GM21619 (cell line): ENCODE measurements at regions not wholly inside any gene's neighbourhood (a gene's known extent, or its start where the extent isn't known, plus 50 kb on each side); places are given as distances from the start of the nearest gene placed in this dataset.
"Not testable (repeated sequence)": the region's sequence is repeated elsewhere in the genome, so short reads cannot be mapped to it uniquely, and the experiment has no call there.

ENCODE experiments used
- ATAC-seq: cut with Tn5 transposase; IDR thresholded peaks from one replicate; pipeline ENCODE4 v1.9.1; 2021; ENCODE audit not compliant: unreplicated experiment

DNA sequence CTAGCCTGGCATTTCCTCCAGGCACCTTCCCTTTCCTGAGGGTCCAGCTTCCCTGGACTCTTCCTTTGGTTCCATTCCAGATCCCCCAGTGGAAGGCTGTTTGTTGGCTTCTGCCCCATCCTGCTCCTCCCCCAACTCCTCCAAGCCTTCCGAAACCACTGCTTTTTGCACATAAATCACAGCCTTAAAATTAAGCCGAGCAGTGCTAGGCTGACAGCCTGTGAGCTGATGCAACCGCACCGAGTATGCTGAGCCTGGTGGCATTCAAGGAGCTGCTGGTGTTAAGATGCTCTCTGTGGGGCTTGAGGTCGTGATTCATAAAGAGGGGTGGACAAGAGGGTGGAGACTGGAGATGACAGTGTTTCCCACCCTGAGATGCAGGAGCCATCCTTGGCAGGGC is 266.6 kb upstream of the C1orf174 start:
- no peak for ATAC-seq

DNA sequence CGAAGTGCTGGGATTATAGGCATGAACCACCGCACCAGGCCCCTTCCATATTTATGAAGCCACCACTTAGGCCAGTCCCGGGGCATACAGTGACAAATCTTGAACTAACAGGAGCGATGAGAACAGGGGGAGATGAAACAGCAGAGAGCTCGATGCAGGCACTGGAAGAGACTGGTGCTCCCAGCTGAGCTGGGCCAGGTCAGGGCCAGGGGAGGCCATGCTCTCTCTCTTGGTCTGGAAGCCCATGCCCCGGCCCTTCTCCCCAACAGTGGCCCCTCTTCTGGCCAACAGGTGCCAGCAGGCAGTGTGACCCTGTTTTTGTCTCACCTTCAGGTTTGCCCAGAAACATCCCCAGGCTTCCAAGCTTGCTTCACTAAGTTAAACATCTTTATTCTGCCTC is 269.9 kb upstream of the C1orf174 start:
- ATAC-seq = no peak

DNA sequence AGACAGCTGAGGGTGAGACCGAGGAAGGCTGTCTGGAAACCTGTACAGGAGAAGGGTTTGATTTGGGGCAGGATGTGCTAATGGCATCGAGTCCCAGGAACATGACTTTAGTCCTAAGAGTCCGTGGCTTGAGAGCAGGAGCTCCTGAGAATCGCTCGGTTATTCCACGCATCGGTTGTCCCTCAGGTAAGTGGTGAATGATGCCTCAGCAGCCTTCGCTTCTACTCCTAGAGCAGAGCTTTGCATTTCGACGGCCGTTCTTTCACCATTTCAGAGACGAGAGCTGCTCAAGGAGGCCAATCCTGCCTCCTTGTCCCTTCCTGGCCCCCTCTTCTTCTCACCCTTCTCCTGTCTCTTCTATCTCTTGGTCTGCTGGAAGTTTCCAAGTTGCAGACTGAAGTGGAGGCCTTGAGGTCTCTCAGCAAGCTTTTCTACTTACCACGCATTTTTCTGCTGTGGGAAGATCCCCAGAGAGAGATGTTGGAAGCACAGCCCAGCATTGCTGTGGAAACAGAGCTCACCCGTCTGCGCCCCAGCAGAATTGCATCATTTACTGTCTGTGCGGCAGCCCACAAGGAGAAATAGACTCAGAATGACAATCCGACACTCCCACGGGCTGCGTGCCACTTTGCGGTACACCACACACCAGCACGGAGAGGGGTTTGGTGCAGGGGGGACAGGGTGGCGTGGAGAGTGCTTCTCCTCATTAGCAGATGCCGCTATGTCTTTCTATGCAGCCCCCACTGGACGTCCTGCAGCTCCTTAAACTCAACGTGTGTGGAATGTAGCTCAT is 270.7 kb upstream of the C1orf174 start:
- ATAC-seq = no peak

DNA sequence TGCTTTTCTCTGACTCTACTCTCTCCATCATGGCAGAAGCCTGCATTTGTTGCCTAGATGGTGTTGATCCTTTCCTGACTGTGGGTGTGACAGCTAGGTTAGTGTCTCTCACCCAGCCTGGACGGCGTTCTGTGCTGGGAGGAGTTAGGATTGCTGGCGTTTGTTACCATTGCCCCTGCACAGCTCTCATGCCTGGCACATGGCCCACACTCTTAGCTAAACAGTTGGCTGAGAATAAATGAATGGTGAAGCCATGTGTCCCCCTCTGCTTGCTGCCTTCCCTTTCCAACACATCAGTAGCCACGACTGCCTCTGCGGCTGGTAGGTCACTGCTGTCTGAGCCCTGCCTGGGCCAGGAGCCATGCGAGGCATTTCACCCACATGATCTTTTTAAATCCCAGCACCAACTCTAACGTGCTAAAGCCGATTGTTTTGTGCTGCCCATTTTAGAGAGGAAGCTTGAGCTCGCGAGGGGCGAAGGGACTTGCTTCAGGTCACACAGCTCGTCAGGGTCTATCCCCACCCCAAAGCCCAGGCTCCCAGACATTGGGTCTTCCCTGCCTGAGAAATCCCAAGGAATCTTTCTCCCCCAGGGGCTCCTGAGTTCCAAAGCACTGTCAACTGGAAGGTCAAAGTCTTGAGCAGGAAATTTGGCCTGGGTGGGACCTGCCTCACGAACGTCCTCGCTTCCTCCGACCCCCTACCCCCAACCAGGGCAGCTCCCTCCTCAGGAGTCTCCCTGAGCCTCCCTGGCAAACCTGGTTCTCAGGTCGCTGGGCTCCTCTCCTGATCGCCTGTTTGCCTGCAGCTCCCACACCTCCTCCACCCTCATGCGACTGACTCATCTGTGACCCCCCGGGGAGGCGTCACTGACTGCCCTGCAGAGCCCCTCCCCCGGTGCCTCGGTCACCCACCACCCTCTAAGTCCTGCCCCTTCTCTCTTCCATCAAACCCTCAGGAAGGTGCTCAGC is 271.7 kb upstream of the C1orf174 start:
- ATAC-seq = no peak

- no peak for ATAC-seq
These were observed 272.9 kb upstream of the C1orf174 start for GRCh38 chr1:4172644-4173599.

GRCh38 chr1:4173731-4174130 is 273.7 kb upstream of the C1orf174 start:
- ATAC-seq = no peak

- no peak for ATAC-seq
These were observed 274.5 kb upstream of the C1orf174 start for GRCh38 chr1:4174291-4175200.

- no peak for ATAC-seq
These were observed 275.7 kb upstream of the C1orf174 start for GRCh38 chr1:4175566-4176405.

GRCh38 chr1:4176841-4177240 is 276.8 kb upstream of the C1orf174 start:
- ATAC-seq = no peak

GRCh38 chr1:4177425-4178150 is 277.5 kb upstream of the C1orf174 start:
- no peak for ATAC-seq

DNA sequence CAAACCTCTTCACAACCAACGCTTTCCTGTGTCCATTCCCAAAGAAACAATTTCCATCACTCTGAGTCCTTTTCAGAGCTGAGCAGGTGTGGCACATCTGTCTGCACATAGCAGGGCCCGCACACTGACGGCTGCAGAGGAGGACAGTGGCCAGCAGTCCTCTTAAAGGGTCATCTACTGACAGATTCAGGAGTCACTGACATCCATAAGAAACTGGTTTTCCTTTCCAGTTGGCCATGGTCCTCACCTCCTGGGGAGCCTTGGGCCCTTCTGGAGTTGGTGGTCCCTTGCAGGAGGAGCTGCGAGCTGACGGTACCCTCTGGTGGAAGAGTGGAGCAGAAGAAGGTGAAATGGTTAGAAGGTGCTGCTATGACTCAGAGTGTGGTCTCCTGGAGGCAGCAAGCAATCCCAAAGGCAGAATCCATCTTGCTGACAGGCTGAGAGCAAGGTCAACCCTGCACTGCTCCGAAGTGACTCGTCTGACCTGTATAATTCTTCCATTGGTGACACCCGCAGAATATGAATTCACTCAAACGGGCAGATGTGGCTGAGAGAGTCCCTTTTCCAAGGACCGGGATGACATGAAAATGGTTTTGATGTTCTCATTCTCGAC is 278.5 kb upstream of the C1orf174 start:
- ATAC-seq = no peak

DNA sequence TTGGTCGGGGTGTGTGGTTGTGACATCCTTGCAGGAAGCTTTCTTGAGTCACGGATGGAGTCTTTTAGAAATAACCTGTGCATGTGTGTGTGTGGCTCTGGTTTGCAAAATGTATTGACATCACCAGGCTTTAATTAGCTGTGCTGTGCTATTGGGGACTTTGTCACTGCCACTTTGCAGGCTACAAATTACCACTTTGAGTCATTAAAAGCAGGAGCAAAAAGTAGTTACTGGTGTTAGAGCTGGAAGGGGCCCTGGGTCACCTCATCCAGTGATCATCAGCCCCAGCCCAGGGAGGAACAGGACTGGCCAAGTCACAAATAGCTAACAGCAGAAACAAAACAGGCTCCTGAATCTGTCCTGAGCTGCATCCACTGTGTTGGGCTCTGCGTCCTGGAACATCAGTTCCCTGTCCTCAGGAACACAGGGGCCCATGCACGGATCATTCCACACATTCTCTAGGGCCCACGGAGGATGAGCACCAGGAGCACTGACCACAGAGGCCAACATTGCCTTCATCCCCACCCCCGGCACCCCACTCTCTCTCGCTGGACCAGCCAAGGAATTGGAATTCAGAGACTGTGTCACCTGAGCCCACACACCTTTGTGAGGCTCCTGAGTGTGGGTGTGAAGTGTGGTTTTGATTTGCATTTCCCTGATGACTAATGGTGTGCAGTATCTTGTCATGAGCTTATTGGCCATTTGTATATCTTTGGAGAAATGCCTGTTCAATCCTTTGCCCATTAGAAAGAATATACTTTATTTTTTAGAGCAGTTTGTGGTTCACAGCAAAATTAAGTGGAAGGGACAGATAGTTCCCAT is 280.1 kb upstream of the C1orf174 start:
- ATAC-seq = no peak

- not testable (repeated sequence) for ATAC-seq
These were observed 286.4 kb upstream of the C1orf174 start for GRCh38 chr1:4186486-4186885.

- ATAC-seq = no peak
These were observed 303.4 kb upstream of the C1orf174 start for GRCh38 chr1:4203501-4203900.

GRCh38 chr1:4207183-4207582 is 307.1 kb upstream of the C1orf174 start:
- ATAC-seq = no peak

DNA sequence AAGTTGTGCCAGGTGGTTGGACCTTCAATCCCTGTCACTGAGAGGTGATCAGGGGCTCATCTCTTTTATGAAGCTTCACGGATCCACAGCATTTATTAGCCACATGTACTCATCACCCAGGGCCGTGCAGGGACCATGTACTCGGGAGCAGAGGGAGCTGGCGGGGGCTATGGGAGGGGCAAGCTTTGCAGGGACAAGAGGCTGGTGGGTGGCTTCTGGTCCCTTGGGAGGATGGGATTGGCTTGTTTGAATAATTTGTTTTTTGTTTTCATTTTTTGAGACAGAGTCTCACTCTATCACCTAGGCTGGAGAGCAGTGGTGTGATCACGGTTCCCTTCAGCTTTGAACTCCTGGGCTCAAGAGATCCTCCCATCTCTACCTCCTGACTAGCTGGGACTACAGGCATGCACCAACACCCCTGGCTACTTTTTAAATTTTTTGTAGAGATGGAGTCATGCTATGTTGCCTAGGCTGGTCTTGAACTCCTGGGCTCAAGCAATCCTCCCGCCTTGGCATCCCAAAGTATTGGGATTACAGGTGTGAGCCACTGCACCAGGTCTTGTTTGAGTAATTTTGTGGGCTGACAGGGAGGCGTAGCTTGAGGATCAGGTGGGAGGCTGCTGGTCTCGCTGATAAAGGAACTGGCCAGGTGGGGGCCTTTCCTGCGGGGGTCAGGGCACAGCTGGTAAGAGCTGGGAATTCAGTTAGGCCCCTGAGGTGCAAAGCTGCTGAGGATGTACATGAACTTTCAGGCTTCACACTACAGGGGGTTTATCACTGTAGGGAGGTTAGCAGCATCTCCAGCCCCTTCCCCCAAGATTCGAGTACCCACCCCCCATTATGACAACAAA is 308.0 kb upstream of the C1orf174 start:
- no peak for ATAC-seq
